ENCODE measurements at regions not wholly inside any gene's neighbourhood (a gene's known extent, or its start where the extent isn't known, plus 50 kb on each side); places are given as distances from the start of the nearest gene placed in this dataset.

DNA sequence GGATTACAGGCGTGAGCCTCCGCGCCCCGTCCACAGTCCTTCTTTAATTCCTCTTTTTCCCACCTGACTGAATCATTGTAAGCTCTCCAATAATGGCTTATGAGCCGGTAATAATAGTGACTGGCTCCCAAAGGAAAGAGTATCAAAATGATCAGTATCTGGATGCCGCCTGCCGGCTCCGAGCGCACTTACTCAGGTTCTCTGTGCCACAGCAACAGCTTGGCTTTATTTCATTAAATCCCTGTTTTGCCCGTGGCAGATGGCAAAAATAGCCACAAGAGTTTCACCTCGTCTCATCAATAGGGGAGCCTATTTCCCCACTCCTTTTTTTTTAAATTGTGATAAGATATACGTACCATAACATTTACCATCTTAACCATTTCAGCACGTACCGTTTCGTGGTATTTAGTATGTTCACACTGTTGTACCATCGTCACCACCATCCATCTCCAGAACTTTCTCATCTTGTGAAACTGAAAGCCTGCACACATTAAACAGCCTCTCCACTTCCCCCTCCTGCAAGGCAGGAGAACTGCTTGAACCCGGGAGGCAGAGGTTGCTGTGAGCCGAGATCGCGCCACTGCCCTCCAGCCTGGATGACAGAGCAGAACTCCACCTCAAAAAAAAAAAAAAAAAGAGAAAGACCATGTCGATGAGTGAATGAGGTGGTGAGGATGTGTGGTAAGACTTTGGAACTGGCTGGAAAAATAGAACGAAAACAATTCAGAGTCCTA lies 80.7 kb upstream of the DLG1 start:
- no peak overlapping the region for H3K27ac ChIP-seq
- WGBS (ENCODE audit: insufficient coverage, low coverage, low lambda C conversion rate, missing lambda C conversion rate): 72% methylated on average over 19 of the region's 22 CpGs

DNA sequence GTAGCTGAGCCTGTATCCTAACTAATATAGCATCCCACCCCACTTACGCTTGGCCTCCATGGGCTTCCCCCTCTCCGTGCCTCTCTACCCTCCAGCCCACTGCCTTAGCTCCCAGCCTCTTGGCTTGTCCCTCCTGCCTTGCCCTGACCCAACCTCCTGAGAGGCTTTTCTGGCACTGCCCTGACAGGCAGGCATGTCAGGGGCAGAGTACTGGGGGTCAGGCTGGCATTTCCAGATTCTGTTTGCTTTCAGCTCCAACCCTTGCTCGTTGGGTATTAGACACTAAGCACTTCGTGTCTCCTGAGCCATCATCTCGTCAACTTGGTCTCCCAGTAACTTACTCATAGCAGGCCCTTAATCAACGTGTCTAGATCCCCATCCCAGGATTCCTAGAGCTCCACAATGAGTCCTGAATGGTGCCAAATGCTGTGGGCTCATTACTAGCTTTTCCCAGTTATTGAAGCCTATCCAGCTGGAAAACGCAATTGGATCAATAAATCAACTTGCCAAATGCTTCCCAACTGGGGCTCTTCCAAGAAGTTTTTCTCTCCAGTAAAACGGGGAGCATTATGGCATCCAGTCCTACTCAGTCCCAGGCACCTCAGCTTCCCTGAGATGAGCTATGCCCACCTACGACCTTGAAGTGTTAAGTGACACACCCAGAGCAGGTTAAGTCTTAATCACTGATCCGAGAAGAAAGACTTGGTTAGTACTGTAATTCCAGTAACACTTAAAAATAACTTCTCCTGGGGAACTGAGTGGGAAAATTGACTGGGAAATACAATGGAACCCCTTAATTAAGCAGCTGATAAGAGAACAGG lies 78.5 kb upstream of the DLG1 start:
- TF ChIP-seq, protein P1, sequence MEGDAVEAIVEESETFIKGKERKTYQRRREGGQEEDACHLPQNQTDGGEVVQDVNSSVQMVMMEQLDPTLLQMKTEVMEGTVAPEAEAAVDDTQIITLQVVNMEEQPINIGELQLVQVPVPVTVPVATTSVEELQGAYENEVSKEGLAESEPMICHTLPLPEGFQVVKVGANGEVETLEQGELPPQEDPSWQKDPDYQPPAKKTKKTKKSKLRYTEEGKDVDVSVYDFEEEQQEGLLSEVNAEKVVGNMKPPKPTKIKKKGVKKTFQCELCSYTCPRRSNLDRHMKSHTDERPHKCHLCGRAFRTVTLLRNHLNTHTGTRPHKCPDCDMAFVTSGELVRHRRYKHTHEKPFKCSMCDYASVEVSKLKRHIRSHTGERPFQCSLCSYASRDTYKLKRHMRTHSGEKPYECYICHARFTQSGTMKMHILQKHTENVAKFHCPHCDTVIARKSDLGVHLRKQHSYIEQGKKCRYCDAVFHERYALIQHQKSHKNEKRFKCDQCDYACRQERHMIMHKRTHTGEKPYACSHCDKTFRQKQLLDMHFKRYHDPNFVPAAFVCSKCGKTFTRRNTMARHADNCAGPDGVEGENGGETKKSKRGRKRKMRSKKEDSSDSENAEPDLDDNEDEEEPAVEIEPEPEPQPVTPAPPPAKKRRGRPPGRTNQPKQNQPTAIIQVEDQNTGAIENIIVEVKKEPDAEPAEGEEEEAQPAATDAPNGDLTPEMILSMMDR (IDR thresholded peaks at IDR 0.05): no peak
- no peak for TF ChIP-seq POLR2A (IDR thresholded peaks at IDR 0.05)
- Histone ChIP-seq H3K9me3 (no peaks in the 10 kb centered on the region), H3K4me3 (no peak overlapping the region), H3K27me3 (no peaks in the 10 kb centered on the region), H3K27ac (no peak overlapping the region), H3K36me3 (no peaks in the 10 kb centered on the region), H3K4me1 (peaks cover 0 to 10% (median 2%) of the 10 kb centered on the region in 4 donors)
- ATAC-seq (peak; percentile 44 to 81 (median 65)), DNase-seq (peak in 1 of 3 donors; percentile 53)
- 40% methylated on average over 9 of the region's 10 CpGs for WGBS (ENCODE audit: insufficient coverage, low coverage, low lambda C conversion rate, missing lambda C conversion rate)
- intact Hi-C loops (cut with DNase I): no loop called here

More for the DNA sequence above, 80.7 kb upstream of the DLG1 start:
- intact Hi-C loops (cut with DNase I): no loop called here
- Histone ChIP-seq H3K36me3 (no peaks in the 10 kb centered on the region), H3K27me3 (no peaks in the 10 kb centered on the region), H3K4me1 (peaks cover 0 to 10% (median 2%) of the 10 kb centered on the region in 4 donors), H3K4me3 (no peak overlapping the region), H3K9me3 (no peaks in the 10 kb centered on the region)
- no peak for TF ChIP-seq POLR2A (IDR thresholded peaks at IDR 0.05)
- TF ChIP-seq, protein P1 (IDR thresholded peaks at IDR 0.05): no peak
- ATAC-seq: no peak
- DNase-seq: no peak

DNA sequence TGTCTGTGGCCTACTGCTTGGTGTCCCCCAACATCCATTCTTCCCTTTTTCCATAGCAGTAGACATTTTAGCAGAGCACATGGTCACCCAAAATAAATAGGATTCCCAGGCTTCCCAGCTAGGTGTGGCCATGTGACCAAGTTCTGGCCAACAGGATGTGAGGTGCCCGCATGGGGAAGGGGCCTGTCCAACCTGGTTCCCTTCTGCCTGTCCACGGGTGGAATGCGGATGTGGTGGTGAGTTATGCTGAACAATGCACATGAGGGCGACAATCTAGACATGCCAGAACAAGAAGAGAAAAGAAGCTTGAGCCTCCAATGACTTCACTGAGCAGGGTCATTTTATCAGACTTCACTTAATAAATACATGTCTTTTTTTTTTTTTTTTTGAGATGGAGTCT lies 77.6 kb upstream of the DLG1 start:
- H3K36me3 ChIP-seq: no peaks in the 10 kb centered on the region
- peaks cover 0 to 10% (median 2%) of the 10 kb centered on the region in 4 donors for H3K4me1 ChIP-seq
- TF ChIP-seq POLR2A (IDR thresholded peaks at IDR 0.05): no peak
- TF ChIP-seq, protein P1 (IDR thresholded peaks at IDR 0.05): no peak
- intact Hi-C loops (cut with DNase I): no loop called here
- H3K27me3 ChIP-seq: no peaks in the 10 kb centered on the region
- DNase-seq (no peak), ATAC-seq (no peak)
- H3K4me3 ChIP-seq: no peak overlapping the region
- no peaks in the 10 kb centered on the region for H3K9me3 ChIP-seq
- WGBS (ENCODE audit: insufficient coverage, low coverage, low lambda C conversion rate, missing lambda C conversion rate): 88% methylated on average over 4 of the region's 4 CpGs
- no peak overlapping the region for H3K27ac ChIP-seq

DNA sequence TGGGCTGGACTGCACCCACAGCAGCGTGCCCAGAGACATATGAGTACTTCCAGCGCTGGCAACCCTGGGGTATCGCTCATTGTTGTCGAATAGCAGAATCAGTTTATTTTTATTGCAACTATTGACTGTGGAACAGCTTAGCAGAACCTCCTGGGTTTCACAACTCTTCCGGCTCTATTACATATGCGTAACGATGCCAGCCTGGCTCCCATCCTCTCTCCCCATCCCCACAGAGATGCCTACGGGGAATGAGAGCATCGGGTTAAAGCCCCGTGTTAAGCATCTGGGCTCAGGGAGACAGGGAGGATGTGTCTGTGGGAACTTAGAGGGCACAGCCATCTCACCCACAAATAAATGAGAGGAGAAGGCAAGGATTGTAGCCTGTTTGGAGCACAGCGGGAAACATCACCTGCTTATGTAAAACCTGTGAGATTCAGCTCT lies 76.6 kb upstream of the DLG1 start:
- intact Hi-C loops (cut with DNase I): no loop called here
- DNase-seq (no peak), ATAC-seq (peak in 3 of 4 donors; percentile 14 to 43 (median 34))
- Histone ChIP-seq H3K27ac (no peak overlapping the region), H3K4me3 (no peak overlapping the region), H3K9me3 (no peaks in the 10 kb centered on the region), H3K36me3 (no peaks in the 10 kb centered on the region), H3K4me1 (peaks cover 0 to 10% (median 2%) of the 10 kb centered on the region in 4 donors), H3K27me3 (no peaks in the 10 kb centered on the region)
- TF ChIP-seq, protein P1 (IDR thresholded peaks at IDR 0.05): no peak
- TF ChIP-seq POLR2A (IDR thresholded peaks at IDR 0.05): no peak
- WGBS (ENCODE audit: insufficient coverage, low coverage, low lambda C conversion rate, missing lambda C conversion rate): 75% methylated on average over 7 of the region's 11 CpGs
